ENCODE measurements at regions not wholly inside any gene's neighbourhood (a gene's known extent, or its start where the extent isn't known, plus 50 kb on each side); places are given as distances from the start of the nearest gene placed in this dataset.

- TF ChIP-seq, protein P1, sequence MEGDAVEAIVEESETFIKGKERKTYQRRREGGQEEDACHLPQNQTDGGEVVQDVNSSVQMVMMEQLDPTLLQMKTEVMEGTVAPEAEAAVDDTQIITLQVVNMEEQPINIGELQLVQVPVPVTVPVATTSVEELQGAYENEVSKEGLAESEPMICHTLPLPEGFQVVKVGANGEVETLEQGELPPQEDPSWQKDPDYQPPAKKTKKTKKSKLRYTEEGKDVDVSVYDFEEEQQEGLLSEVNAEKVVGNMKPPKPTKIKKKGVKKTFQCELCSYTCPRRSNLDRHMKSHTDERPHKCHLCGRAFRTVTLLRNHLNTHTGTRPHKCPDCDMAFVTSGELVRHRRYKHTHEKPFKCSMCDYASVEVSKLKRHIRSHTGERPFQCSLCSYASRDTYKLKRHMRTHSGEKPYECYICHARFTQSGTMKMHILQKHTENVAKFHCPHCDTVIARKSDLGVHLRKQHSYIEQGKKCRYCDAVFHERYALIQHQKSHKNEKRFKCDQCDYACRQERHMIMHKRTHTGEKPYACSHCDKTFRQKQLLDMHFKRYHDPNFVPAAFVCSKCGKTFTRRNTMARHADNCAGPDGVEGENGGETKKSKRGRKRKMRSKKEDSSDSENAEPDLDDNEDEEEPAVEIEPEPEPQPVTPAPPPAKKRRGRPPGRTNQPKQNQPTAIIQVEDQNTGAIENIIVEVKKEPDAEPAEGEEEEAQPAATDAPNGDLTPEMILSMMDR (IDR thresholded peaks at IDR 0.05; ENCODE audit: low read length): no peak
- no peak for TF ChIP-seq EZH2 (optimal IDR thresholded peaks at IDR 0.05; ENCODE audit: low read depth, low read length)
- no peak for TF ChIP-seq EZH2phosphoT487 (IDR thresholded peaks at IDR 0.05; ENCODE audit: low read length)
These were observed 269.5 kb upstream of the ARID1B start for GRCh38 chr6:156507656-156508055.
